ENCODE measurements at regions not wholly inside any gene's neighbourhood (a gene's known extent, or its start where the extent isn't known, plus 50 kb on each side); places are given as distances from the start of the nearest gene placed in this dataset.

- TF ChIP-seq YY1 (IDR thresholded peaks at IDR 0.05; ENCODE audit: insufficient read depth, insufficient read length) (no peak), ZNF274 (IDR thresholded peaks at IDR 0.05; ENCODE audit: low read depth, low read length) (no peak)
These were observed 157.3 kb upstream of the CREB1 start for GRCh38 chr2:207372483-207372882.

Measured in NT2/D1 (cell line).